ENCODE measurements at regions not wholly inside any gene's neighbourhood (a gene's known extent, or its start where the extent isn't known, plus 50 kb on each side); places are given as distances from the start of the nearest gene placed in this dataset.

GRCh38 chr7:115410972-115411686 is 489.2 kb downstream of the MDFIC start:
- ChIA-PET CTCF (ENCODE audit: low intra/inter-chr PET ratio) (no interaction called here), POLR2A (no interaction called here)
- in situ Hi-C loops (cut with MboI), result no loop called here
- DNase-seq (ENCODE audit: extremely low read depth in 1 of 4, low spot score in 3 of 4) (no peak), FAIRE-seq (no peak), ATAC-seq (no peak)
- intact Hi-C loops (cut with micrococcal nuclease), result no loop called here
- H2AFZ ChIP-seq (ENCODE audit: low read depth, low read length), result no peak overlapping the region
- no TSS peak for BruUV-seq (replicated peaks)
- WGBS (ENCODE audit: insufficient coverage, low coverage, missing lambda C conversion rate), result 4% methylated on average over 3 of the region's 3 CpGs
- TF ChIP-seq, protein P1, sequence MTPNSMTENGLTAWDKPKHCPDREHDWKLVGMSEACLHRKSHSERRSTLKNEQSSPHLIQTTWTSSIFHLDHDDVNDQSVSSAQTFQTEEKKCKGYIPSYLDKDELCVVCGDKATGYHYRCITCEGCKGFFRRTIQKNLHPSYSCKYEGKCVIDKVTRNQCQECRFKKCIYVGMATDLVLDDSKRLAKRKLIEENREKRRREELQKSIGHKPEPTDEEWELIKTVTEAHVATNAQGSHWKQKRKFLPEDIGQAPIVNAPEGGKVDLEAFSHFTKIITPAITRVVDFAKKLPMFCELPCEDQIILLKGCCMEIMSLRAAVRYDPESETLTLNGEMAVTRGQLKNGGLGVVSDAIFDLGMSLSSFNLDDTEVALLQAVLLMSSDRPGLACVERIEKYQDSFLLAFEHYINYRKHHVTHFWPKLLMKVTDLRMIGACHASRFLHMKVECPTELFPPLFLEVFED (CRISPR knock-in tag; conservative IDR thresholded peaks at IDR 0.05), result no peak
- TF ChIP-seq SAP30 (IDR thresholded peaks at IDR 0.05; ENCODE audit: borderline replicate concordance, insufficient read depth, low read depth, low read length, poor library complexity, severe bottlenecking) (no peak), STAT5A (IDR thresholded peaks at IDR 0.05; ENCODE audit: borderline replicate concordance, low read length) (no peak)
- H3K9me3 ChIP-seq (replicated peaks; ENCODE audit: control insufficient read depth, insufficient read depth, low read depth, low read length), result no peaks in the 10 kb centered on the region; the same call in 1 of the 2 replicates
- no peaks in the 10 kb centered on the region for H3K9me1 ChIP-seq (ENCODE audit: control insufficient read depth, insufficient read depth, low read length)
- no peak overlapping the region for H3K4me3 ChIP-seq
- no peak overlapping the region for H3K4me2 ChIP-seq (ENCODE audit: insufficient read depth, low read length)
- no peak overlapping the region for H3K9ac ChIP-seq (ENCODE audit: insufficient read depth in 1 of 2, low read depth in 2 of 2, low read length in 2 of 2)
- H3K27ac ChIP-seq (ENCODE audit: extremely low read depth, low read depth, low read length), result no peak overlapping the region
- H3K4me1 ChIP-seq (replicated peaks in 1 of 2; ENCODE audit: control insufficient read depth in 2 of 2, insufficient read depth in 2 of 2, low read length in 2 of 2), result no peaks in the 10 kb centered on the region
- H4K20me1 ChIP-seq (replicated peaks; ENCODE audit: control insufficient read depth, insufficient read depth, low read length), result no peaks in the 10 kb centered on the region
- H3K36me3 ChIP-seq (ENCODE audit: control insufficient read depth, insufficient read depth, low read length), result no peaks in the 10 kb centered on the region
- no peaks in the 10 kb centered on the region for H3K27me3 ChIP-seq (ENCODE audit: control insufficient read depth in 2 of 2, insufficient read depth in 2 of 2, low read length in 2 of 2)
- H3K79me2 ChIP-seq (ENCODE audit: control insufficient read depth, insufficient read depth, low read length), result no peaks in the 10 kb centered on the region

GRCh38 chr7:115410434-115410820 is 488.5 kb downstream of the MDFIC start:
- Histone ChIP-seq H3K9me3 (replicated peaks; ENCODE audit: control insufficient read depth, insufficient read depth, low read depth, low read length) (no peaks in the 10 kb centered on the region; the same call in 1 of the 2 replicates), H3K9ac (ENCODE audit: insufficient read depth in 1 of 2, low read depth in 2 of 2, low read length in 2 of 2) (no peak overlapping the region), H2AFZ (ENCODE audit: low read depth, low read length) (no peak overlapping the region), H3K27me3 (ENCODE audit: control insufficient read depth in 2 of 2, insufficient read depth in 2 of 2, low read length in 2 of 2) (no peaks in the 10 kb centered on the region), H3K27ac (ENCODE audit: extremely low read depth, low read depth, low read length) (no peak overlapping the region), H3K36me3 (ENCODE audit: control insufficient read depth, insufficient read depth, low read length) (no peaks in the 10 kb centered on the region), H3K4me1 (replicated peaks in 1 of 2; ENCODE audit: control insufficient read depth in 2 of 2, insufficient read depth in 2 of 2, low read length in 2 of 2) (no peaks in the 10 kb centered on the region), H3K4me3 (no peak overlapping the region), H3K79me2 (ENCODE audit: control insufficient read depth, insufficient read depth, low read length) (no peaks in the 10 kb centered on the region), H3K9me1 (ENCODE audit: control insufficient read depth, insufficient read depth, low read length) (no peaks in the 10 kb centered on the region), H4K20me1 (replicated peaks; ENCODE audit: control insufficient read depth, insufficient read depth, low read length) (no peaks in the 10 kb centered on the region), H3K4me2 (ENCODE audit: insufficient read depth, low read length) (no peak overlapping the region)
- ChIA-PET POLR2A (no interaction called here), CTCF (ENCODE audit: low intra/inter-chr PET ratio) (no interaction called here)
- 0% methylated on average over 4 of the region's 4 CpGs for WGBS (ENCODE audit: insufficient coverage, low coverage, missing lambda C conversion rate)
- no peak for ATAC-seq
- intact Hi-C loops (cut with micrococcal nuclease) (no loop called here), in situ Hi-C loops (cut with MboI) (no loop called here)
- no peak for FAIRE-seq
- no peak for DNase-seq (ENCODE audit: extremely low read depth in 1 of 4, low spot score in 3 of 4)
- BruUV-seq (replicated peaks), result no TSS peak
- TF ChIP-seq ZNF282 (CRISPR knock-in tag; IDR thresholded peaks at IDR 0.05) (no peak), CREB5 (CRISPR knock-in tag; IDR thresholded peaks at IDR 0.05) (no peak), NKRF (IDR thresholded peaks at IDR 0.05; ENCODE audit: borderline replicate concordance) (no peak), RBM17 (IDR thresholded peaks at IDR 0.05; ENCODE audit: borderline replicate concordance, low read depth, low read length) (no peak)
- TF ChIP-seq, protein P2, sequence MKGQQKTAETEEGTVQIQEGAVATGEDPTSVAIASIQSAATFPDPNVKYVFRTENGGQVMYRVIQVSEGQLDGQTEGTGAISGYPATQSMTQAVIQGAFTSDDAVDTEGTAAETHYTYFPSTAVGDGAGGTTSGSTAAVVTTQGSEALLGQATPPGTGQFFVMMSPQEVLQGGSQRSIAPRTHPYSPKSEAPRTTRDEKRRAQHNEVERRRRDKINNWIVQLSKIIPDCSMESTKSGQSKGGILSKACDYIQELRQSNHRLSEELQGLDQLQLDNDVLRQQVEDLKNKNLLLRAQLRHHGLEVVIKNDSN (CRISPR knock-in tag; IDR thresholded peaks at IDR 0.05), result no peak
